HG03571 (cell line): ENCODE measurements at regions not wholly inside any gene's neighbourhood (a gene's known extent, or its start where the extent isn't known, plus 50 kb on each side); places are given as distances from the start of the nearest gene placed in this dataset.
"Not testable (repeated sequence)": the region's sequence is repeated elsewhere in the genome, so short reads cannot be mapped to it uniquely, and the experiment has no call there.

Experiments
- ATAC-seq: cut with Tn5 transposase; IDR thresholded peaks from one replicate; pipeline ENCODE4 v1.9.1; 2021; ENCODE audit not compliant: unreplicated experiment

- ATAC-seq: no peak
Measured at GRCh38 chr2:48043131-48043700, 136.9 kb upstream of the FBXO11 start.

GRCh38 chr2:48043746-48044145 is 137.4 kb upstream of the FBXO11 start:
- no peak for ATAC-seq

- no peak for ATAC-seq
Measured at GRCh38 chr2:48045613-48046012, 139.3 kb upstream of the FBXO11 start.

- no peak for ATAC-seq
Measured at GRCh38 chr2:48048476-48049171, 142.3 kb upstream of the FBXO11 start.

GRCh38 chr2:48049371-48049770 is 143.1 kb upstream of the FBXO11 start:
- ATAC-seq: no peak

GRCh38 chr2:48050711-48051110 is 144.4 kb upstream of the FBXO11 start:
- ATAC-seq: no peak

- no peak for ATAC-seq
Measured at GRCh38 chr2:48059975-48060374, 153.7 kb upstream of the FBXO11 start.

- ATAC-seq: not testable (repeated sequence)
Measured at GRCh38 chr2:48061656-48062055, 155.4 kb upstream of the FBXO11 start.

- ATAC-seq: no peak
Measured at GRCh38 chr2:48065096-48065495, 158.8 kb upstream of the FBXO11 start.

GRCh38 chr2:48066000-48066399 is 159.7 kb upstream of the FBXO11 start:
- ATAC-seq: no peak

- ATAC-seq: no peak
Measured at GRCh38 chr2:48069769-48070168, 163.5 kb upstream of the FBXO11 start.

- no peak for ATAC-seq
Measured at GRCh38 chr2:48070415-48070814, 164.1 kb upstream of the FBXO11 start.

- ATAC-seq: no peak
Measured at GRCh38 chr2:48072583-48072982, 166.3 kb upstream of the FBXO11 start.

GRCh38 chr2:48075631-48076030 is 169.3 kb upstream of the FBXO11 start:
- no peak for ATAC-seq

GRCh38 chr2:48080534-48081316 is 174.4 kb upstream of the FBXO11 start:
- no peak for ATAC-seq

- no peak for ATAC-seq
Measured at GRCh38 chr2:48081317-48081628, 175.0 kb upstream of the FBXO11 start.

GRCh38 chr2:48085888-48086287 is 179.6 kb upstream of the FBXO11 start:
- ATAC-seq: no peak

GRCh38 chr2:48088994-48089393 is 182.7 kb upstream of the FBXO11 start:
- ATAC-seq: no peak

- ATAC-seq: no peak
Measured at GRCh38 chr2:48089644-48090043, 183.3 kb upstream of the FBXO11 start.

GRCh38 chr2:48092846-48093803 is 186.8 kb upstream of the FBXO11 start:
- no peak for ATAC-seq

GRCh38 chr2:48096765-48097164 is 190.5 kb upstream of the FBXO11 start:
- ATAC-seq: not testable (repeated sequence)
